GM23248 (cell line): ENCODE measurements at regions not wholly inside any gene's neighbourhood (a gene's known extent, or its start where the extent isn't known, plus 50 kb on each side); places are given as distances from the start of the nearest gene placed in this dataset.

Source experiments
- EZH2 ChIP-seq: fragments of 200-600 bp; sonication (generic); IDR thresholded peaks from 2 replicates; pipeline ENCODE4 v1.6.1; 2018; ENCODE audit warnings: antibody characterized with exemption, mild to moderate bottlenecking; ENCODE audit not compliant: insufficient read depth, poor library complexity, severe bottlenecking
- EZH2phosphoT487 ChIP-seq: fragments of 200-600 bp; sonication (generic); IDR thresholded peaks from 2 replicates; pipeline ENCODE4 v1.6.1; 2018; ENCODE audit warnings: antibody characterized with exemption, moderate library complexity, mild to moderate bottlenecking, low read depth; ENCODE audit not compliant: insufficient read depth

GRCh38 chr2:12256206-12256605, 460.5 kb upstream of the TRIB2 start:
- TF ChIP-seq EZH2 (no peak), EZH2phosphoT487 (no peak)
